HEK293T (cell line): ENCODE measurements at regions not wholly inside any gene's neighbourhood (a gene's known extent, or its start where the extent isn't known, plus 50 kb on each side); places are given as distances from the start of the nearest gene placed in this dataset.

Experiments
- CTCF ChIA-PET: fragments of 350-600 bp; formaldehyde crosslinking; extraction: SDS; loops from one replicate; lab custom pipeline; 2021; ENCODE audit warnings: antibody characterized with exemption, inconsistent platforms; lab: Yijun Ruan, JAX
- POLR2A ChIA-PET: fragments of 350-600 bp; formaldehyde crosslinking; extraction: SDS; loops from one replicate; lab custom pipeline; 2020; ENCODE audit warnings: antibody characterized with exemption, inconsistent platforms; lab: Yijun Ruan, JAX
- DNase-seq: peaks from one replicate; pipeline ENCODE4 v3.0.0; 2012; ENCODE audit warnings: mixed read lengths; ENCODE audit errors: extremely low spot score
- ARNT ChIP-seq: fragments of 450-650 bp; IDR thresholded peaks from 2 replicates; pipeline ENCODE4 v1.6.1; 2017; ENCODE audit warnings: mild to moderate bottlenecking
- BHLHE40 ChIP-seq: fragments of 450-650 bp; IDR thresholded peaks from 2 replicates; pipeline ENCODE4 v1.6.1; 2016; ENCODE audit warnings: mild to moderate bottlenecking, moderate library complexity, borderline replicate concordance
- CTBP1 ChIP-seq: fragments of 450-650 bp; IDR thresholded peaks from 2 replicates; pipeline ENCODE4 v1.6.1; 2016; ENCODE audit warnings: borderline replicate concordance
- ELF4 ChIP-seq: fragments of 450-650 bp; IDR thresholded peaks from 2 replicates; pipeline ENCODE4 v1.6.1; 2017; ENCODE audit warnings: antibody characterized with exemption
- FOXA1 ChIP-seq: fragments of 450-650 bp; IDR thresholded peaks from 2 replicates; pipeline ENCODE4 v1.6.1; 2016; ENCODE audit warnings: mild to moderate bottlenecking
- FOXK2 ChIP-seq: fragments of 450-650 bp; IDR thresholded peaks from 2 replicates; pipeline ENCODE4 v1.6.1; 2016; ENCODE audit warnings: mild to moderate bottlenecking
- FOXM1 ChIP-seq: fragments of 450-650 bp; IDR thresholded peaks from 2 replicates; pipeline ENCODE4 v1.6.1; 2017; ENCODE audit warnings: mild to moderate bottlenecking, borderline replicate concordance
- HDGF ChIP-seq: fragments of 450-650 bp; IDR thresholded peaks from 2 replicates; pipeline ENCODE4 v1.6.1; 2017; ENCODE audit warnings: antibody characterized with exemption, borderline replicate concordance
- L3MBTL2 ChIP-seq: fragments of 450-650 bp; conservative IDR thresholded peaks from 2 replicates; pipeline ENCODE4 v1.6.1; 2016; ENCODE audit warnings: mild to moderate bottlenecking
- LEF1 ChIP-seq: fragments of 450-650 bp; IDR thresholded peaks from 2 replicates; pipeline ENCODE4 v1.6.1; 2017; ENCODE audit warnings: mild to moderate bottlenecking, borderline replicate concordance
- NFRKB ChIP-seq: fragments of 450-650 bp; IDR thresholded peaks from 2 replicates; pipeline ENCODE4 v1.6.1; 2016; ENCODE audit warnings: mild to moderate bottlenecking, moderate library complexity
- SP1 ChIP-seq: fragments of 450-650 bp; IDR thresholded peaks from 2 replicates; pipeline ENCODE4 v1.6.1; 2017
- SUZ12 ChIP-seq: fragments of 450-650 bp; IDR thresholded peaks from 2 replicates; pipeline ENCODE4 v1.6.1; 2016; ENCODE audit warnings: mild to moderate bottlenecking
- TARDBP ChIP-seq: fragments of 450-650 bp; IDR thresholded peaks from 2 replicates; pipeline ENCODE4 v1.6.1; 2016
- ZNF384 ChIP-seq: fragments of 450-650 bp; IDR thresholded peaks from 2 replicates; pipeline ENCODE4 v1.6.1; 2016
- TF ChIP-seq, protein P1 (sequence below): fragments of 450-650 bp; IDR thresholded peaks from 2 replicates; pipeline ENCODE4 v1.6.1; 2016

DNA sequence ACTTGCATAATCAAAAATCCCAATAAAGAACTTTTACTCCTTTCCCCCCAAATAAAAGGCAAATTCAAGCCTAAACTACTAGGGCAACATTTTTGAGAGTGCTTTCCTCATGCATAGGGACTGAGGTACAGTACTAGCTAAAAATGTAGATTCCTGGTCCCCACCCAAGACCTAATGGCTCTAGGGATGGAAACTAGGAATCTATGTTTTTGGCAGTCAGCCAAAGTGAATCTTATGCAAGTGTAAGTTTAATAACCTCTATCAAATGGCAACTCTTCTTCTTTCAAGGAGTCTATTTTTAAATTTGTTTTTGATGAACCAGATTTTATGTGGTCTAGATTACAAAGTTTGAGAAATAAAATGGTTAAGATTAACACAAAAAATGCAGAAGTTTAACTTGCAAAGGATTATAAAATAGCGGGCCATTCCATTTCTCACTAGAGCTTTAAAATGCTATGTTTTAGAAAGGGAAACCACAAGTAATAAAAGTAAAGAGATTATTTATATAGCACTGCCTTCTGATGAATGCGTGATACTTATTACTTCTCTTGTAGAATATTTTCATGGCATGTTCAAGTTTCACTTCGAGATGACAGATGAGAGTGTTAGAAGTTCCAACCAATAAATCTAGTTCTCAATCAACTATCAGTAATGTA lies 70.4 kb upstream of the MDFIC start:
- ChIA-PET CTCF (no interaction called here), POLR2A (no interaction called here)
- peak; percentile 10 for DNase-seq
- no peak for TF ChIP-seq L3MBTL2
- TF ChIP-seq LEF1 = no peak
- no peak for TF ChIP-seq ZNF384
- TF ChIP-seq SP1 = no peak
- TF ChIP-seq ELF4 = no peak

DNA sequence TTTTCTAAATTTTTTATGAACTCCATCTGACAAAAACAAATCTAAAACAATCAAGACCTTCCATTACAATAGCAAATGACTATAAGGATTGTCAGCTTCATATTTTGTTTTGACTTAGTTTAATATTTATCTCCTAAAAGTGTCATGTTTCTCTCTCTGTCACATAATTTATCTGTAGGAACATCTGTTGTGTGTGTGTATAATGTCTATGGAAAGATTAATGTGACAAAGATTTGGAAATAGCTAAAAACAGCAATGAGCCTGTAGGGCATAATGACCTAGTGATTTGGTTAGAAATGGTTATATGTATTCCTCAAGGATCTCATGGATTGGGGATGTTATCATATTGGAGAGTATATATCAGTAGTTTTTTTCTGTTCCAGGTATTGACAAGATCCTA lies 69.6 kb upstream of the MDFIC start:
- no peak for DNase-seq
- CTCF ChIA-PET = no interaction called here
- TF ChIP-seq, protein P1, sequence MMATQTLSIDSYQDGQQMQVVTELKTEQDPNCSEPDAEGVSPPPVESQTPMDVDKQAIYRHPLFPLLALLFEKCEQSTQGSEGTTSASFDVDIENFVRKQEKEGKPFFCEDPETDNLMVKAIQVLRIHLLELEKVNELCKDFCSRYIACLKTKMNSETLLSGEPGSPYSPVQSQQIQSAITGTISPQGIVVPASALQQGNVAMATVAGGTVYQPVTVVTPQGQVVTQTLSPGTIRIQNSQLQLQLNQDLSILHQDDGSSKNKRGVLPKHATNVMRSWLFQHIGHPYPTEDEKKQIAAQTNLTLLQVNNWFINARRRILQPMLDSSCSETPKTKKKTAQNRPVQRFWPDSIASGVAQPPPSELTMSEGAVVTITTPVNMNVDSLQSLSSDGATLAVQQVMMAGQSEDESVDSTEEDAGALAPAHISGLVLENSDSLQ = peak; percentile 69
- TF ChIP-seq FOXM1 = no peak
- POLR2A ChIA-PET = no interaction called here

DNA sequence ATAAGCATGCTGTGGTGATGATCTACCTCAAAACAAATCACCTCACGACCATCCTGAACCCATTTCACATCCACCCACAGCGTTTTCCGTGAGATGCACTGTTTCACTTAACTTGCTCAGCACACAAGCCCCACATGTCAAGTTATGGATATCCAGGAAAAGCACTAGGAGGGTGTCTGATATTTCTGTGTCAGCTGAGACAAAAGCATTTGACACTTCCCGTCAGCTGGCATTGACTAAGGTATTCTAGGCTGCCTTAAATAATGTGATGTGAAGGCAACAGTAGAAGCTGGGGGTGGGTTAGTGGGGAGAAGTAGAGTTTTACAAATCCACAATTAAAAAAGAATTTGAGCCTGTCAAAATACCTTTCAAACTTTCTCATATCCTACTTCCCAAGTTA lies 68.7 kb upstream of the MDFIC start:
- no peak for TF ChIP-seq FOXK2
- no peak for TF ChIP-seq FOXA1
- TF ChIP-seq, protein P1 = no peak
- TF ChIP-seq BHLHE40 = no peak
- no peak for TF ChIP-seq SUZ12
- no peak for TF ChIP-seq ELF4
- TF ChIP-seq NFRKB = no peak
- TF ChIP-seq L3MBTL2 = no peak
- no peak for TF ChIP-seq TARDBP
- no peak for TF ChIP-seq SP1
- no peak for TF ChIP-seq FOXM1
- TF ChIP-seq HDGF = no peak
- no peak for TF ChIP-seq ZNF384
- no peak for TF ChIP-seq ARNT
- TF ChIP-seq LEF1 = no peak
- no peak for TF ChIP-seq CTBP1
- CTCF ChIA-PET = no interaction called here
- DNase-seq = no peak
- POLR2A ChIA-PET = no interaction called here

DNA sequence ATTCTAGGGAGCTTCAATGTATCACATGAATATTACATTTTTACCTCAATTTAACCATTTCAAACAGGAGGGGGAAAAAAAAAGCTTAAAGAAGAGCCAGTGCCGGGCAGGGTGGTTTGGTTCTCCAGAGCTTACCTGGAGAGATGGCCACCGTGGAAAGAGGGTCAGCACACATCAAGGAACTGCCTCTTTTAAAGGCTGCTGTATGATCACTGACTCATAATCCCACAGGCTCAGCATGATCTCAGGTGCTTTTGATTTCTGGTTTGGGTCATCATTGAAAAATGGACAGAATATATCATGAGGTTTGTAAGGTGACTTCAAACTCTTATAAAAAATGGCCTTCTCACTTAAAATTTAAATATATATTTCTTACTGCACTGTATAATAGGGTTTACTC lies 67.5 kb upstream of the MDFIC start:
- CTCF ChIA-PET = interaction anchor here (0.6 kb wide), 2 partner anchors 10 to 315 kb away, joined by 3 to 4 read pairs; no protein-coding TSS in a partner anchor
- DNase-seq = no peak
- no peak for TF ChIP-seq FOXM1
- POLR2A ChIA-PET = no interaction called here

DNA sequence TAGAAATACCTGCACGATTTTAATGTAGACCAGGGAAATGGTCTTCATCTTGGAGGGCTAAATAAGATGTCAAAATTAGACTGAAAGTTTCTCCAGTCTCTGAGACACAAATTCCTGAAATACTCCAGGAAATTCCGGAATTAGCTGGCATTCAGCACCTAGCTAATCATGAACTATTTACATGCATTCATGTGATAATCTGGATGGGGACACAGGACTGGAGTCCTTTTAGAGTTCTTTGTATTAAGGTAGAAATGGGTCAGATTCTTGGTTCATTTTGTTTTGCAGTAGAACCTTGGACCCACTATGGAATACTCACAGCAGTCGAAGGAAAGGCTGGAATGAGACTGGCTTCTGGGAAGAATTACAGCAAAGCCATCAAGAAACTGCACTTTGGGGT lies 65.3 kb upstream of the MDFIC start:
- no peak for DNase-seq
- ChIA-PET CTCF (no interaction called here), POLR2A (no interaction called here)
- TF ChIP-seq L3MBTL2 = no peak
- TF ChIP-seq, protein P1 = no peak
- no peak for TF ChIP-seq FOXM1
- no peak for TF ChIP-seq FOXA1
- no peak for TF ChIP-seq FOXK2
- no peak for TF ChIP-seq ELF4
- no peak for TF ChIP-seq ARNT
- no peak for TF ChIP-seq LEF1
- no peak for TF ChIP-seq HDGF
- no peak for TF ChIP-seq NFRKB
- TF ChIP-seq TARDBP = no peak

DNA sequence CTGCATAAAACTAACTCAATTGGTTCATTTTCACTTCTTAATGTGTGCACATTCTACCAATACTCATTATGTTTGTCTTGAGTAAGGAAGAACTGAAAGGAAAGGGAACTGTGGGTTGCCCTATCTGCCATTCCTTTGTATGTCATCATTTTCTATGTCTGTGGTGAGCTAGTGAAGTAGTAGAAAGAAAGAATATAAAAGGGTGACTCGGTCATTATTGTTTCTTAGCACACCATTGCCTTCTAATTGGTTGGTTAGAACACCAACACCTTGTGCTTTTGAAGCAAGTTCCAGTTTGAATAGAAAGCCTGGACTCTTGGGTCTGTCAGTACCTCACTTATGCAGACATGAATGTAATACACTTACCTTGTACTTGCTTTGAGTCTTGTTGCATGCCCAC lies 64.3 kb upstream of the MDFIC start:
- ChIA-PET POLR2A (no interaction called here), CTCF (no interaction called here)
- no peak for DNase-seq

More for the DNA sequence above, 64.3 kb upstream of the MDFIC start:
- TF ChIP-seq SP1 = no peak
- TF ChIP-seq NFRKB = no peak
- no peak for TF ChIP-seq LEF1
- TF ChIP-seq FOXA1 = no peak
- TF ChIP-seq BHLHE40 = no peak
- TF ChIP-seq FOXM1 = no peak
- no peak for TF ChIP-seq FOXK2
- TF ChIP-seq TARDBP = no peak
- TF ChIP-seq ARNT = no peak
- no peak for TF ChIP-seq SUZ12
- TF ChIP-seq L3MBTL2 = no peak
- TF ChIP-seq HDGF = no peak
- TF ChIP-seq ELF4 = no peak
- TF ChIP-seq ZNF384 = no peak
- TF ChIP-seq CTBP1 = no peak
- TF ChIP-seq, protein P1 = no peak
